Ovary (tissue), 3 donors: ENCODE measurements at regions not wholly inside any gene's neighbourhood (a gene's known extent, or its start where the extent isn't known, plus 50 kb on each side); places are given as distances from the start of the nearest gene placed in this dataset.

Experiments
- CTCF ChIP-seq, 3 donors: fragments of 450-650 bp in 2 of 3; fragments of 200-600 bp in 1 of 3; IDR thresholded peaks; one replicate each; pipeline versions ENCODE4 v1.5.1 to v1.8.0; 2016 to 2022; ENCODE audit warnings: antibody characterized with exemption in 3 of 3, mild to moderate bottlenecking in 1 of 3
- EP300 ChIP-seq: sonication (generic); formaldehyde crosslinking; IDR thresholded peaks from one replicate; pipeline ENCODE4 v1.6.1; 2017; ENCODE audit warnings: antibody characterized with exemption
- POLR2A ChIP-seq: fragments of 450-650 bp; IDR thresholded peaks from one replicate; pipeline ENCODE4 v1.6.1; 2017; ENCODE audit warnings: antibody characterized with exemption, mild to moderate bottlenecking, moderate library complexity
- donor health status: DM: no; HTN: no; CAD: no.

GRCh38 chr2:13819896-13820295 is 812.6 kb upstream of the LRATD1 start:
- TF ChIP-seq CTCF (IDR thresholded peaks at IDR 0.05) (no peak), EP300 (no peak), POLR2A (no peak)
